ENCODE measurements at regions not wholly inside any gene's neighbourhood (a gene's known extent, or its start where the extent isn't known, plus 50 kb on each side); places are given as distances from the start of the nearest gene placed in this dataset.

DNA sequence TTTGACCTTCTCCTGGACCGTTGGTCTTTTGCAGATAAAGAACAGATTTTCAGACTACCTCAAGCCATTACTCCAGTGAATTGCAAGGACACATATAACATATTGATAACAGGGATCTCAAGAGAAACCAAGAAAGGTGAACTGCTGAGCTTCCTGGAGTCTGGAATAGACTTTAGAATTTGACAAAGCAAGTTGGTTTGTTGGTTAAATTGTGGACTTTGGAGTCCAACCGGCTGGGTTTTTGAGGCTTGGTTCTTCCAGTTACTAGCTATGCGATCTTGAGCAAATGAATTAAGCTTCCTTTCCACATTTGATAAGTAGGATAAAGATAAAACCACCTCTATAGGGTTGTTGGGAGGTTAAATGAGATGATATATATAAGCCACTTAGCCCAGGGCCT, 233.1 kb downstream of the SHQ1 start:
- no peak overlapping the region for H2BK5ac ChIP-seq (ENCODE audit: low read depth, low read length, poor library complexity, severe bottlenecking)
- BruUV-seq (replicated peaks), result no TSS peak
- H3K9me3 ChIP-seq (ENCODE audit: control insufficient read depth, insufficient read depth, low read length), result no peaks in the 10 kb centered on the region; the same call in 1 of the 2 replicates
- no peak overlapping the region for H4K91ac ChIP-seq (ENCODE audit: insufficient read depth, low read depth, low read length)
- H3K4ac ChIP-seq (ENCODE audit: low read depth, low read length), result no peak overlapping the region
- no CpG with 5 or more reads among the region's 3 CpGs for WGBS, 2 experiments (ENCODE audit: extremely low coverage in 2 of 2, insufficient read length in 1 of 2)
- H3K4me3 ChIP-seq (ENCODE audit: insufficient read depth, low read depth, low read length), result no peak overlapping the region
- H3K9ac ChIP-seq (ENCODE audit: low read depth, low read length), result no peak overlapping the region
- no peak overlapping the region for H2BK15ac ChIP-seq (ENCODE audit: low read depth, low read length)
- no peak for DNase-seq
- H2AFZ ChIP-seq (replicated peaks; ENCODE audit: low read length, poor library complexity), result no peak overlapping the region
- peaks cover 10% of the 10 kb centered on the region for H3K27me3 ChIP-seq (ENCODE audit: control insufficient read depth, insufficient read depth, low read length)
- no peak overlapping the region for H2AK9ac ChIP-seq (replicated peaks; ENCODE audit: low read depth, low read length, poor library complexity)
- H3K18ac ChIP-seq (ENCODE audit: low read depth, low read length), result no peak overlapping the region
- no peak overlapping the region for H2BK20ac ChIP-seq (ENCODE audit: low read depth, low read length)
- H3K56ac ChIP-seq (ENCODE audit: extremely low read depth, insufficient read depth, low read length), result no peak overlapping the region
- no peak overlapping the region for H2BK120ac ChIP-seq (ENCODE audit: low read depth, low read length)
- H4K8ac ChIP-seq (ENCODE audit: low read depth in 2 of 2, low read length in 2 of 2), result no peak overlapping the region
- ATAC-seq (ENCODE audit: low read depth), result no peak
- H3K23ac ChIP-seq (ENCODE audit: low read depth, low read length), result no peak overlapping the region
- no peak overlapping the region for H3K4me2 ChIP-seq (ENCODE audit: low read depth, low read length)
- intact Hi-C loops (cut with micrococcal nuclease), result no loop called here
- in situ Hi-C loops (cut with MboI; ENCODE audit: low sequenced_read_pairs), result no loop called here
- no peak overlapping the region for H3K27ac ChIP-seq (ENCODE audit: insufficient read depth, low read length)
- H3K79me1 ChIP-seq (ENCODE audit: low read depth in 1 of 2, low read length in 2 of 2), result no peaks in the 10 kb centered on the region
- TF ChIP-seq, protein P1, sequence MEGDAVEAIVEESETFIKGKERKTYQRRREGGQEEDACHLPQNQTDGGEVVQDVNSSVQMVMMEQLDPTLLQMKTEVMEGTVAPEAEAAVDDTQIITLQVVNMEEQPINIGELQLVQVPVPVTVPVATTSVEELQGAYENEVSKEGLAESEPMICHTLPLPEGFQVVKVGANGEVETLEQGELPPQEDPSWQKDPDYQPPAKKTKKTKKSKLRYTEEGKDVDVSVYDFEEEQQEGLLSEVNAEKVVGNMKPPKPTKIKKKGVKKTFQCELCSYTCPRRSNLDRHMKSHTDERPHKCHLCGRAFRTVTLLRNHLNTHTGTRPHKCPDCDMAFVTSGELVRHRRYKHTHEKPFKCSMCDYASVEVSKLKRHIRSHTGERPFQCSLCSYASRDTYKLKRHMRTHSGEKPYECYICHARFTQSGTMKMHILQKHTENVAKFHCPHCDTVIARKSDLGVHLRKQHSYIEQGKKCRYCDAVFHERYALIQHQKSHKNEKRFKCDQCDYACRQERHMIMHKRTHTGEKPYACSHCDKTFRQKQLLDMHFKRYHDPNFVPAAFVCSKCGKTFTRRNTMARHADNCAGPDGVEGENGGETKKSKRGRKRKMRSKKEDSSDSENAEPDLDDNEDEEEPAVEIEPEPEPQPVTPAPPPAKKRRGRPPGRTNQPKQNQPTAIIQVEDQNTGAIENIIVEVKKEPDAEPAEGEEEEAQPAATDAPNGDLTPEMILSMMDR (conservative IDR thresholded peaks at IDR 0.05; ENCODE audit: low read depth, low read length), result no peak
- TF ChIP-seq RFX5 (IDR thresholded peaks at IDR 0.05; ENCODE audit: low read depth, low read length) (no peak), CHD1 (IDR thresholded peaks at IDR 0.05; ENCODE audit: low read depth, low read length) (no peak), FOS (IDR thresholded peaks at IDR 0.05; ENCODE audit: low read depth, low read length) (no peak), SMC3 (IDR thresholded peaks at IDR 0.05; ENCODE audit: low read depth, low read length) (no peak), RCOR1 (IDR thresholded peaks at IDR 0.05; ENCODE audit: insufficient replicate concordance, low read length) (no peak), MAZ (IDR thresholded peaks at IDR 0.05; ENCODE audit: borderline replicate concordance, low read depth, low read length) (no peak), MXI1 (IDR thresholded peaks at IDR 0.05; ENCODE audit: borderline replicate concordance, low read depth, low read length) (no peak), NFE2L2 (IDR thresholded peaks at IDR 0.05; ENCODE audit: low read depth, low read length) (no peak)
- TF ChIP-seq, protein P2, sequence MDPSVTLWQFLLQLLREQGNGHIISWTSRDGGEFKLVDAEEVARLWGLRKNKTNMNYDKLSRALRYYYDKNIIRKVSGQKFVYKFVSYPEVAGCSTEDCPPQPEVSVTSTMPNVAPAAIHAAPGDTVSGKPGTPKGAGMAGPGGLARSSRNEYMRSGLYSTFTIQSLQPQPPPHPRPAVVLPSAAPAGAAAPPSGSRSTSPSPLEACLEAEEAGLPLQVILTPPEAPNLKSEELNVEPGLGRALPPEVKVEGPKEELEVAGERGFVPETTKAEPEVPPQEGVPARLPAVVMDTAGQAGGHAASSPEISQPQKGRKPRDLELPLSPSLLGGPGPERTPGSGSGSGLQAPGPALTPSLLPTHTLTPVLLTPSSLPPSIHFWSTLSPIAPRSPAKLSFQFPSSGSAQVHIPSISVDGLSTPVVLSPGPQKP (IDR thresholded peaks at IDR 0.05; ENCODE audit: borderline replicate concordance, low read depth, low read length), result no peak
- TF ChIP-seq, protein P3, sequence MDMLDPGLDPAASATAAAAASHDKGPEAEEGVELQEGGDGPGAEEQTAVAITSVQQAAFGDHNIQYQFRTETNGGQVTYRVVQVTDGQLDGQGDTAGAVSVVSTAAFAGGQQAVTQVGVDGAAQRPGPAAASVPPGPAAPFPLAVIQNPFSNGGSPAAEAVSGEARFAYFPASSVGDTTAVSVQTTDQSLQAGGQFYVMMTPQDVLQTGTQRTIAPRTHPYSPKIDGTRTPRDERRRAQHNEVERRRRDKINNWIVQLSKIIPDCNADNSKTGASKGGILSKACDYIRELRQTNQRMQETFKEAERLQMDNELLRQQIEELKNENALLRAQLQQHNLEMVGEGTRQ (IDR thresholded peaks at IDR 0.05; ENCODE audit: low read depth, low read length), result no peak
- ChIA-PET CTCF (interaction anchor here (0.7 kb wide), 1 partner anchor 10 kb away, joined by 5 read pairs; no protein-coding TSS in a partner anchor), POLR2A (ENCODE audit: unreplicated experiment) (no interaction called here)
- no peaks in the 10 kb centered on the region for H3K9me1 ChIP-seq (ENCODE audit: insufficient read depth, low read length)
- no peaks in the 10 kb centered on the region for H4K20me1 ChIP-seq (ENCODE audit: insufficient read depth, low read length)
- no peaks in the 10 kb centered on the region for H3K36me3 ChIP-seq (ENCODE audit: control insufficient read depth, insufficient read depth, low read length)
- H3K4me1 ChIP-seq (ENCODE audit: control insufficient read depth, insufficient read depth, low read length), result no peaks in the 10 kb centered on the region
- dilution Hi-C loops (cut with HindIII; ENCODE audit: low sequenced_read_pairs, unreplicated experiment), result no loop called here
- no peak overlapping the region for H2AK5ac ChIP-seq (ENCODE audit: low read depth, low read length)
- no peak overlapping the region for H3K14ac ChIP-seq (replicated peaks; ENCODE audit: low read depth, low read length)
- H4K5ac ChIP-seq (ENCODE audit: low read depth, low read length), result no peak overlapping the region

All from IMR-90 (cell line).